T-helper 1 cell treated with Interleukin-12 subunit alpha and Interleukin-12 subunit beta and Interleukin-4 antibody, amounts not matched to agents 30 μg/mL and 1 μg/mL, for 36 hours (primary cell): ENCODE measurements at regions not wholly inside any gene's neighbourhood (a gene's known extent, or its start where the extent isn't known, plus 50 kb on each side); places are given as distances from the start of the nearest gene placed in this dataset.
"Not testable (repeated sequence)": the region's sequence is repeated elsewhere in the genome, so short reads cannot be mapped to it uniquely, and the experiment has no call there.

Experiments used
- H3K27ac Mint-ChIP-seq: one replicate; pipeline ENCODE4 v1.8.0; 2021; ENCODE audit warnings: mild to moderate bottlenecking, mixed read lengths
- H3K27me3 Mint-ChIP-seq: one replicate; pipeline ENCODE4 v1.8.0; 2021; ENCODE audit warnings: low read depth, mixed read lengths
- H3K36me3 Mint-ChIP-seq: one replicate; pipeline ENCODE4 v1.8.0; 2021; ENCODE audit warnings: low read depth, mixed read lengths
- H3K4me1 Mint-ChIP-seq: one replicate; pipeline ENCODE4 v1.8.0; 2021; ENCODE audit warnings: low read depth, mixed read lengths
- H3K4me3 Mint-ChIP-seq: one replicate; pipeline ENCODE4 v1.8.0; 2021; ENCODE audit warnings: mild to moderate bottlenecking, moderate library complexity, mixed read lengths
- H3K9me3 Mint-ChIP-seq: one replicate; pipeline ENCODE4 v1.8.0; 2021; ENCODE audit warnings: mixed read lengths

DNA sequence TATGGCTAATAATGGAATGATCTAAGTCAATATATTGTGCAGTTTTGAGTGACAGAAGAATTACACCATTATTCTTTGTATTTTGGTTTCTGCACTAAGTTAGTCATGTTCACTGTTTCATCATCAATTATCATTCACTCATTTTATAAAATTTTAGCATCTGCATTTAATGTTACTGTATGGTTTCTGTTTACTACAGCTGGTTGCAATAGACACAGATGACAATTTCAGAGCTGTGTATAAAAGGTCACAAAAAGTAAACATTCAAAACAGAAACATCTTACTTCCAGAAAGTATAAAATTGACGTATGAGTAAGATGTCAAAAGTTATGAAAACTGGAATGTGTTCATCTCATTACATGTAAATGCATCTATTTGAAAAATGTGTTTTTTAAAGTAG, 111.1 kb upstream of the GBE1 start:
- H3K27ac Mint-ChIP-seq: no peak overlapping the region

DNA sequence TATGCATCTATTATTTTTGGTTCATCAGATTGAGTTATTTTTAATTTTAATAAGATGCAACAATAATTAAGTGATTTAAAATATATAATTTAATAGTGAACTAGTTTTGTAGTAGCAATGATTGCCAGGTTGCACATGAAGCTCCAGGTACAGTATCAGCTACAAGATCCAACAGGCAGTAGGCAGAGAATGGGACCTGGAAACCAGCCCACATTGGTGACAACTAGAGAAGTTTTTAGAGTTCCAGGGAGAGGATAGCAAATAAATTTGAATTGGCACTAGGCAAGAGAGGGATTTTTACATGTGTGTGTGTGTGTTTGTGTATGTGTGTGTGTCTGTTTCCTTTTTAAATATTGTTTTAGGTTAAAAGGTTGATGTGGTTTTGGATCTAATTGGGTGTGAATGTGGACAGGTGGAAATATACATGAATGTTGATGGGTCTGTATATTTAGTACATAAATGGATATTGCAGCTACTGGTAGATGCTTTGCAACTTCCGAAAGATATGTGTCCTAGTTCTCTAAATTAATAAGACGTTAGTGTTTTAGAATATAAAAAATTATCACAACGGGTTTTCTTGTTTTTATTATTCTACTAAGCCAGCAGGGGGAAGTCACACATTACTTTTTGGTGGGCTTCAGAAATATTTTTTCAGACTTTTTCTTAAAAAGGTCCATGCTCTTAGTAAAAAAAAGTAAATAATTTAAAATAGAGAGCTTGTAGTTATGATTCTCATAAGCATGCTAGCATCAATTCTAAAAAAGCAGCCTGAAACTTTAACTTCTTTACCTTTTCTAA, 110.1 kb upstream of the GBE1 start:
- H3K36me3 Mint-ChIP-seq: no peaks in the 10 kb centered on the region
- no peaks in the 10 kb centered on the region for H3K27me3 Mint-ChIP-seq
- no peaks in the 10 kb centered on the region for H3K4me1 Mint-ChIP-seq
- H3K4me3 Mint-ChIP-seq: no peak overlapping the region
- H3K9me3 Mint-ChIP-seq: no peaks in the 10 kb centered on the region
- peak overlapping the region; percentile 56 for H3K27ac Mint-ChIP-seq

More for the DNA sequence above, 111.1 kb upstream of the GBE1 start:
- Mint-ChIP-seq H3K36me3 (no peaks in the 10 kb centered on the region), H3K27me3 (no peaks in the 10 kb centered on the region), H3K4me1 (no peaks in the 10 kb centered on the region), H3K9me3 (no peaks in the 10 kb centered on the region), H3K4me3 (no peak overlapping the region)

DNA sequence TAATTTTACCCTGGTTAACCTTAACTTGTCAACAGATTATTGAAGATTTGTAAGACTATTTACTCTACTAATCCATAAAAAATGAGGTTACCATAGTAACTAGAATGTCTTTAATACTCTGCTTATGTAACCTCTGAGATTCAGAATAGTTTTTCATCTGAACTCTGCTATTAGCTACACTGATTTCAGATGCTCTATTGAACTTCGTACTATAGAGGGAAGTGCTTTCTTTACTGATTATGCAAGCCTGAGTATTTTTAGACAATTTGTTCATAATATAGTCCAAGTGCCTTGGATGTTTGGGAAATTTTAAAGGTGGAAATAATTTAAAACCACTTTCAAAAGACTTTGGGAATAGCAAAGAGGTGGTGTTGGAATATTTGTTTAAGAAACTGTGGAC, 107.9 kb upstream of the GBE1 start:
- no peaks in the 10 kb centered on the region for H3K36me3 Mint-ChIP-seq
- no peaks in the 10 kb centered on the region for H3K4me1 Mint-ChIP-seq
- no peak overlapping the region for H3K4me3 Mint-ChIP-seq
- H3K27me3 Mint-ChIP-seq: no peaks in the 10 kb centered on the region
- H3K27ac Mint-ChIP-seq: no peak overlapping the region
- no peaks in the 10 kb centered on the region for H3K9me3 Mint-ChIP-seq

DNA sequence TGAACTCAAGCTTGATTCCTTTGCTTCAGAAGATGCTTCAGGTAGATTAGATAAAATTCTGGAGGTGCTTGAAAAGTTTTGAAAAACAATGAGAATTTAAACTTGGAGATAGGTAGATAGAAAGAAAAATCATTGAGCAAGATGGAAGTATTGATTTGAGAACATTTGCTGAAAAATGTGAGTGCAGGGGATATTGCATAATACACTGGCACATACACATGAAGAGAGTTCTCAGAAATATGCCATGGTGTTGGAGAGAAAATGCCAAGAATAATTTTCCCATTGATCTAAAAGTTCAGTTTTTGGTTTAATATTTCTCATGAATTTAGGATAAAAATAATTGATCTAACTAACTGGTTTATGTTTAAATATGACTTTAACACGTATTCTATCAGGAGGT, 107.2 kb upstream of the GBE1 start:
- H3K9me3 Mint-ChIP-seq: no peaks in the 10 kb centered on the region
- no peak overlapping the region for H3K4me3 Mint-ChIP-seq
- no peaks in the 10 kb centered on the region for H3K4me1 Mint-ChIP-seq

DNA sequence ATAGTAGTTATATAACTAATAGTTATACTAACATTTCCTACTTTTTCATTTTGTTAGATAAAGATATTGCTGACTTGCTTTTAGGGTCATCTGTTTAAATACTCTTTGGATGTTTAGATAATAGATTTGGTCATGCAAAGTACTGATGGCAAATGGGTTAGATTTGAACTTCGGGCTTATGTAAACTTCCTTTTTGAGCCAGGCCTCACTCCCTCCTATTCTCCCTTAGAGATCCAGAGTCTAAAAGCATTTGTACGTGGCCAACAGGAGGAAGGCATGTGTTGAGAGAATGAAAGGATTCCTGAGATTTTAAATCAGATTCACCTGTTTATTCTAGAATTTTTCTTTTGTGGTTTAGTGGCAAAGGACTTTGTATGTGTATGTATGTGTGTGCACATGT, 106.4 kb upstream of the GBE1 start:
- Mint-ChIP-seq H3K4me1 (no peaks in the 10 kb centered on the region), H3K27me3 (no peaks in the 10 kb centered on the region), H3K4me3 (no peak overlapping the region), H3K9me3 (no peaks in the 10 kb centered on the region), H3K27ac (no peak overlapping the region), H3K36me3 (no peaks in the 10 kb centered on the region)

More for the DNA sequence above, 107.2 kb upstream of the GBE1 start:
- Mint-ChIP-seq H3K27me3 (no peaks in the 10 kb centered on the region), H3K27ac (no peak overlapping the region), H3K36me3 (no peaks in the 10 kb centered on the region)

DNA sequence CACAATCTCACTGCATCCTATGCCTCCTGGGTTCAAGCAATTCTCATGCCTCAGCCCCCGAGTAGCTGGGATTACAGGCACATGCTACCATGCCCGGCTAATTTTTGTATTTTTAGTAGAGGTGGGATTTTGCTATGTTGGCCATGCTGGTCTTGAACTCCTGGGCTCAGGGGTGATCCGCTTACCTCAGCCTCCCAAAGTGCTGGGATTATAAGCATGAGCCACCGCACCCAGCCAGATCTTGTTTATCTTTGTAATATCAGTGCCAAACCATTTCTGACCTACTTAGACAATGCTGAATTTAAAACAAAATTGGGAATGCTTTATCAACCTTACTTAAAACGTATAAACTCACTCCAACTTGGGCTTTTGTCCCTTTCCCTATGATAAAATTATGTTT, 103.7 kb upstream of the GBE1 start:
- not testable (repeated sequence) for H3K4me3 Mint-ChIP-seq, H3K27ac Mint-ChIP-seq, H3K36me3 Mint-ChIP-seq, H3K9me3 Mint-ChIP-seq, H3K4me1 Mint-ChIP-seq, H3K27me3 Mint-ChIP-seq

DNA sequence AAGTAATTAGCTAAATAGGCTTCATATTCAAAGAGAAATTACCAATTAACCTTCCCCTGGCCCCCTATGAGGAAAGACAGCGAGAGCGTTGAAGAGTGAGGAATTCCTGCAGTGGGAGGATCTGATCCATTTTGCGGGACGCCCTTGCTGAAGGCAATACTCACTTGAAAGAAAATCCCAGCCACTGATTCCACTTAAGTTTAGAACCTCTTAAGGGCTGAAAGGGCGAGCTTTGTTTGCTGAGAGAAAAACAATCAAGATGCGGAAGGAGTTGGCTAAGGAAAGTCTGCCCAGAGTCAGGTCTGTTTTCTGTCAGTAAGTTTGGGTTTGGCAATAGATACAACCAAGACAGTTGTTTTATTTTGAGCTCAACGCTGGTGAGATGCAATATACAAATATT, 102.8 kb upstream of the GBE1 start:
- Mint-ChIP-seq H3K4me3 (no peak overlapping the region), H3K4me1 (no peaks in the 10 kb centered on the region), H3K27me3 (peaks cover 3% of the 10 kb centered on the region), H3K36me3 (no peaks in the 10 kb centered on the region), H3K9me3 (no peaks in the 10 kb centered on the region), H3K27ac (no peak overlapping the region)

DNA sequence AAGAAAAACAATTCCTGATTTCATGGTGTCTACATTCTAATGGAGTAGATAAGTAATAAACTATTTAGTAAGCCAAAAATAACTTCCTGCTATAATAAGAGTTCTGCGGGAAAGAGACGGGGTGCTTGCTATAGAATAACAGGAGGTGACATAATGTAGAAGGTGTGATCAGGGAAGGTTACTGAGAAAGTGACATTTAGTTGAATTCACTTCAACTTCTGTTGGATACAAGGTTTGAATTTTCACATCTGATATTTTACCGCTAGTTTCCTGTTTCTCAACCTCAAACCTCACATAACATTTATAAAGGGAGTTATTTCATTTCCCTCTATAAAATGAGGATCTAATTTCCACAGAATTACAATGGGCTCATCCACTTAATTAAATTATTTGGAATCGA, 102.3 kb upstream of the GBE1 start:
- Mint-ChIP-seq H3K27ac (no peak overlapping the region), H3K27me3 (peaks cover 3% of the 10 kb centered on the region), H3K4me1 (no peaks in the 10 kb centered on the region), H3K4me3 (no peak overlapping the region), H3K9me3 (no peaks in the 10 kb centered on the region), H3K36me3 (no peaks in the 10 kb centered on the region)

DNA sequence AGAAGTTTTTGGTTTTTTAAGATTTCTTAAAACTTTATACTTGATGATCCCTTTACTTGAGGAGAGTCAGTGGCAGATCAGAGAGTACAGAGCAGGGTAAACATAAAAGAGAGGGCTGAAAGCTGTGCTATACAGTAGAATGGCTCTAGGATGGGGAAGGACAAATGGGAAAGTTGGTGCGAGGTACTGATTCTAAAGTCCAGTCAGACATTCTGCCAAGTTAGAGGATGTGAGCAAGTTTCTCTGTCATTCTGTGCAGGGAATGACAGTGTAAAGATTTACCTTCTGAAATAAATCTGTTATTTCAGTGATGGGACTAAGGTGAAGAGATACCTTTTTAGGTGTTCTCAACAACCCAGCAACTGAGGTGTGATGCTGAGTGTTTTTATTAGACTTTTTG, 100.1 kb upstream of the GBE1 start:
- no peaks in the 10 kb centered on the region for H3K9me3 Mint-ChIP-seq
- no peak overlapping the region for H3K4me3 Mint-ChIP-seq
- no peaks in the 10 kb centered on the region for H3K36me3 Mint-ChIP-seq
- H3K27ac Mint-ChIP-seq: no peak overlapping the region
- H3K4me1 Mint-ChIP-seq: no peaks in the 10 kb centered on the region
- peaks cover 3% of the 10 kb centered on the region for H3K27me3 Mint-ChIP-seq

DNA sequence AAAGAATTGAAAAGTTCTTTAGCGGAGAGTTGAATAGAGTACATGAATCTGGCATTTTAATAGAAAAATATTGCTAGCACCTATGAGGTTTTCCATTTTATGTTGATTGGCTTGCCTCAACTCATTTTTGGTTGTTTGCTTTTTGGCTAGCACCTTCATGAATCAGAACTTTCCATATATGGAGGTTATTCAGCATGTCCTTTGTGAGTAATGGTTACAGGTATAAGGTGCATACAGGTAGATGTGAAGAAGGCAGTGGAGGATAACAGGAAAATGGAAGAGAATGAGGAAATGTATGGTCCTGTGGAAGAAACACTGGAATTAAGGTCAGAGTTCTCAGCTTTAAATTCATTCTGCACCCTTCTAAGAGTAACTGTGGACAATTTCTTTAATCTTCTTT, 98.1 kb upstream of the GBE1 start:
- H3K36me3 Mint-ChIP-seq: no peaks in the 10 kb centered on the region
- no peaks in the 10 kb centered on the region for H3K9me3 Mint-ChIP-seq
- no peaks in the 10 kb centered on the region for H3K4me1 Mint-ChIP-seq
- no peak overlapping the region for H3K27ac Mint-ChIP-seq
- H3K27me3 Mint-ChIP-seq: peaks cover 3% of the 10 kb centered on the region
- H3K4me3 Mint-ChIP-seq: no peak overlapping the region

DNA sequence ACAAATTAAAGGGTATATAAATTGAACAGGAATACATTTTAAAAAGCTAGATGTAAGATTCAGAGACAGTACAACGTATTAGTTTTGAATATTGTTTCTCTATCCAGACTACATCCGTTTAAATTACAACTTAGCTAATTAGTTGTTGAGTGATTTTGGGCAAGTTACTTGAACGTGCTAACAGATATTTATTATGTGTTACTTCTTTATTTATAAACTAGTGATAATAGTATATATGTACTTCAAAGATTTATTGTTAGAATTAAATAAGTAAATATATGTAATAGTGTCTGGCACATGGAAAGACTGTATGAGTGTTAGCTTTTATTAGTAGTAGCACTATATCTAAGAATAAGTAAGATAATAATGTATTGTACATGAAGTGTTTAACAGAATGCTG, 92.0 kb upstream of the GBE1 start:
- H3K9me3 Mint-ChIP-seq: no peaks in the 10 kb centered on the region
- H3K27me3 Mint-ChIP-seq: no peaks in the 10 kb centered on the region
- H3K36me3 Mint-ChIP-seq: no peaks in the 10 kb centered on the region
- H3K27ac Mint-ChIP-seq: no peak overlapping the region
- no peak overlapping the region for H3K4me3 Mint-ChIP-seq
- H3K4me1 Mint-ChIP-seq: no peaks in the 10 kb centered on the region

DNA sequence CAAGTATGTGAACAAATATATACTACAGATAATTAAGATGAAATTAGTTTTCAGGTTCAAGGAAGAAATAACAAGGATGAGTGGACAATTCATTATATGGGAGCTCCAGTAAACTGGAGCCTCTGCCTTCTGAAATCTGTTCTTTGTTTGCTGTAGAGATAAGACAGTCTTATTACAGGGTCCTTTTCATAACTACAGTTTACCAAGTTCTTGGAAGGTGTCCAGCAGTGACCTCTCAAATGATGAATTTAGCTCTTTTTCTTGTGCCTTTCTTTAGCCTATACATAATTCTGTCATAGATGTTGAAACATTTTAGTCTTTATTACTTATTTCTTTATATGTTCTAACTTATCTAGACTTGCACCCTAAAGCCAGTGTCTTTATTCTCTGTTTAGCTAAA, 89.7 kb upstream of the GBE1 start:
- Mint-ChIP-seq H3K9me3 (no peaks in the 10 kb centered on the region), H3K4me3 (no peak overlapping the region), H3K27ac (no peak overlapping the region), H3K4me1 (no peaks in the 10 kb centered on the region), H3K36me3 (no peaks in the 10 kb centered on the region), H3K27me3 (no peaks in the 10 kb centered on the region)

DNA sequence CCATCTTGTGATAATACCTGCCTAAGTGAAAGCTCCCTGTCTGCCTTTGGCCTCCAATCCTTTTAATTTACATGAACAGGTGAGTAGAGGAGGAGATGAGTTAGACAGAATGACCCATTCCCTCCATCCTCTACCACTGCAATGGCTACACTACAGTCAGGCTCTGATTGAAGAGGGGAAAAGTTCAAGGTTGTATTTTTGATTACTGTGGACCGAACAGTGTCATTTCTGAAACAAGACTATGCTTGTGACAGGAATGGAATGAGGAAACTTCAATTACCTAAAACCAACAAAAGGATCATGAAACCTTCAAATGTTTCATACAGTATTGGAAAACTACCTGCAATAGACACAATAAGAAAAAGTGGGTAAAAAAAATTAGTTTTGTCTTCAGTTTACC, 85.5 kb upstream of the GBE1 start:
- no peaks in the 10 kb centered on the region for H3K27me3 Mint-ChIP-seq
- no peak overlapping the region for H3K27ac Mint-ChIP-seq
- H3K36me3 Mint-ChIP-seq: no peaks in the 10 kb centered on the region
- no peaks in the 10 kb centered on the region for H3K4me1 Mint-ChIP-seq
- no peaks in the 10 kb centered on the region for H3K9me3 Mint-ChIP-seq
- no peak overlapping the region for H3K4me3 Mint-ChIP-seq

DNA sequence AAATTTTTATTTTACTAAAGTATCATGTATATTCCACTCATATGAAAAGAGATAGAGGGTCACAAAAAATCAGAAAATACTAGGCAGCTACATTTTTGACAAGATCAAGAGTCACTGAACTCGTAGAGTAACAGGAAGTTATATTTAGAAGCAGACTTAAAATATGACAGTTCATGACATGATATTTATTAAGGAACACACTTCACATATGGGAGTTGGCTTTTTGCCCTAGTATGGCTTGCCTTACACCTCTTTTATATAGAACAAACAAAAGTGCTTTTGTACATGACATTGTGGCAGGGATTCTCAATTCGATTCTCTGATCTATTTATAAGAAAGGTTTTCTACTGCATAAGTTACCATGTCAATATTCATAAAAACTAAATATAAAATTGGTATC, 80.1 kb upstream of the GBE1 start:
- no peaks in the 10 kb centered on the region for H3K4me1 Mint-ChIP-seq
- no peak overlapping the region for H3K27ac Mint-ChIP-seq
- no peaks in the 10 kb centered on the region for H3K36me3 Mint-ChIP-seq
- H3K9me3 Mint-ChIP-seq: no peaks in the 10 kb centered on the region
- no peak overlapping the region for H3K4me3 Mint-ChIP-seq
- H3K27me3 Mint-ChIP-seq: no peaks in the 10 kb centered on the region

DNA sequence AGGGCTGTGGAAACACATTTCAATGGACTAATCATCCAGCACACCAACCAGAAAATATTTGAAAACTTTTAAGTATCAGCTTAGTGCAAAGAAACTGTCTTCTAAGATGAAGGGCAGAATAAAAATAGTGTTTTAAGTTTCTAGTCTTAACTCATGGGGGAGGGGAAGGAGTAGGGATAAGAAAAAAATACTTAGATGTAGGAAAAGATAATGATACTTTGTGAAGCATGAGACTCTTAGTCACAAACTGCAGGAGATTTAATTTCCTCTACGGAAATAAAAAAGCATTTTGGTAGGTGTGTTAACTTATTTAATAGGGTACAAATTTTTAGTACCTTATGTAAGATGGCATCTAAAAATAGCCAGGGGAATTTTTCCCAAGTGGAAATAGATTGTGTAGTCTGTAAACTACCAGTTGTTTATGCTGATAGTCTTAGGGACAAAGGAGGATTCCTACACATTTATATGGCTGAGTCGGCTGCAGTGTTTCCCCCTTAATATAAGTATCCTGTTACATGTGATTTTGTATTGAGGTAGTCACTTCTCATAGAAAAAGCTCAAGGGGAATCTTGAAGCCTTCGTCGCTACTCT, 78.2 kb upstream of the GBE1 start:
- H3K4me3 Mint-ChIP-seq: no peak overlapping the region
- no peaks in the 10 kb centered on the region for H3K4me1 Mint-ChIP-seq
- H3K9me3 Mint-ChIP-seq: no peaks in the 10 kb centered on the region
- no peaks in the 10 kb centered on the region for H3K36me3 Mint-ChIP-seq
- H3K27ac Mint-ChIP-seq: no peak overlapping the region
- H3K27me3 Mint-ChIP-seq: no peaks in the 10 kb centered on the region
